ENCODE measurements at regions not wholly inside any gene's neighbourhood (a gene's known extent, or its start where the extent isn't known, plus 50 kb on each side); places are given as distances from the start of the nearest gene placed in this dataset.

DNA sequence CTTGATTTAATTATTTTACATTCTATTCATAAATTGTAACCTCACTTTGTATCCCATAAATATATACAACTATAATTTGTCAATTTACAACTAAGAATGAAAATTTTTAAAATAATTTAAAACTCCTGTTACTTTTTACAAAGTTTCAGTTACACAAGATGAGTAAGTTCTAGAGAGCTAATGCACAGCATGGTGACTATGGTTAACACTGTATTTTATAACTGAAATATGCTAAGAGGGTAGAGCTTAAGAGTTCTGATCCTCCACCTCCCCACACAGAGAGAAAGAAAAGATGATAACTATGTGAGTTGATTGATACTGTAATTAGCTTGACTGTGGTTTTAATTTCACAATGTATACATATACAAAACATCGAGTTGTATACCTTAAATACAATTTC lies 412.5 kb upstream of the DDI1 start:
- Histone ChIP-seq H4K20me1 (ENCODE audit: low read depth) (no peaks in the 10 kb centered on the region), H3K9ac (no peak overlapping the region), H3K4me3 (no peak overlapping the region), H3K9me3 (ENCODE audit: low read depth) (no peaks in the 10 kb centered on the region), H3K27me3 (no peaks in the 10 kb centered on the region), H3K27ac (no peak overlapping the region), H3K79me2 (ENCODE audit: low read depth) (no peaks in the 10 kb centered on the region), H3K36me3 (no peaks in the 10 kb centered on the region), H2AFZ (replicated peaks) (no peak overlapping the region), H3F3A (ENCODE audit: low read depth) (no peaks in the 10 kb centered on the region), H3K4me1 (no peaks in the 10 kb centered on the region), H3K4me2 (no peak overlapping the region)
- TF ChIP-seq EZH2phosphoT487 (IDR thresholded peaks at IDR 0.05) (no peak), CTCF (IDR thresholded peaks at IDR 0.05) (no peak), EZH2 (IDR thresholded peaks at IDR 0.05) (no peak)
- no peak for DNase-seq (ENCODE audit: low spot score)
- Mint-ChIP-seq H3K4me3 (no peak overlapping the region), H3K9me3 (no peaks in the 10 kb centered on the region), H3K4me1 (peaks cover 23% of the 10 kb centered on the region), H3K36me3 (no peaks in the 10 kb centered on the region), H3K27ac (no peak overlapping the region), H3K27me3 (ENCODE audit: insufficient read depth, low read depth) (peaks cover 3% of the 10 kb centered on the region)

DNA sequence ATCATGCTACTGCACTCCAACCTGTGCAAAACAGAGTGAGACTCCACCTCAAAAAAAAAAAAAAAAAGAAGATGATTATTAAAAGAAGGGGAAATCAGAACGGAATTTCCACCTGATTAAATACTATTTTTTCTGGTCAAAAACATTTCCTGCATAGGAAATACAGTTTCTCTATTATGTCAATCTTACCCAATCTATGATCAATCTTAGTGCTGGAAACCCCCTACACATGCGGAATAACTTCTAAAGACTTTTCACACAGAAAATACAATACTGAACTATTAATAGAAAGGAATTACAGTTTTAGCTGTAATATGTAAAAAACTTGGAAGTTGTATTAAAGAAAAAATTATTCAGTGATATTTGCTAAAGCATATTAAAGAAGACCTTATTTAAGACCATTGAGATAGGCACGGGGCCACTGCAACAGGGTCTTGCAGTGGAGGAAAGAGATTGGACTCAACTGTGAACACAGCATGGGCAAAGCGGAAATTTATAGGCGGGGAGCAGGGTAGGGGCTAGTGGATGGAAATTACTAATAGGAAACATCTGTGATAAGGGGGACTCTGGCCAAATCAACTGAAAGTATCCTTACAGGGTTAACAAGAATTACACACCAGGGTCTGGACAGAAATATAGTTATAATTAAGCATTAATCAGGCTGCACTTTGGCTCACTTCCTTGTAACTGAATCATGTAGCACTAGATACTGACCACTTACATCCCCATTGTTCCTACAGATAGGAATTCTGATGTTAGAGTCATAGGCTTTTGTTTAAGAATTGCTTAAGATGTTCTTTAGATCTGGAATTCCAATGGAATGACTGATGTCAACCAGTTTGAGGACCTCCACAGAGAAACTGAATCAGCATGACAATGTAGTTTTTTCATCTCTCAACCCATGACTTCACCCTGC lies 411.5 kb upstream of the DDI1 start:
- Histone ChIP-seq H2AFZ (replicated peaks) (no peak overlapping the region), H3K79me2 (ENCODE audit: low read depth) (no peaks in the 10 kb centered on the region), H3K27me3 (no peaks in the 10 kb centered on the region), H3K4me3 (no peak overlapping the region), H3K9me3 (ENCODE audit: low read depth) (no peaks in the 10 kb centered on the region), H3K4me1 (no peaks in the 10 kb centered on the region), H3K36me3 (no peaks in the 10 kb centered on the region), H3F3A (ENCODE audit: low read depth) (no peaks in the 10 kb centered on the region), H3K4me2 (no peak overlapping the region), H4K20me1 (ENCODE audit: low read depth) (no peaks in the 10 kb centered on the region), H3K27ac (no peak overlapping the region), H3K9ac (no peak overlapping the region)
- TF ChIP-seq EZH2 (IDR thresholded peaks at IDR 0.05) = no peak
- TF ChIP-seq EZH2phosphoT487 (IDR thresholded peaks at IDR 0.05) = no peak
- no peak for TF ChIP-seq CTCF (IDR thresholded peaks at IDR 0.05)
- Mint-ChIP-seq H3K27me3 (ENCODE audit: insufficient read depth, low read depth) (peaks cover 3% of the 10 kb centered on the region), H3K4me3 (no peak overlapping the region), H3K4me1 (peaks cover 13% of the 10 kb centered on the region), H3K27ac (no peak overlapping the region), H3K9me3 (no peaks in the 10 kb centered on the region), H3K36me3 (no peaks in the 10 kb centered on the region)
- no peak for DNase-seq (ENCODE audit: low spot score)

DNA sequence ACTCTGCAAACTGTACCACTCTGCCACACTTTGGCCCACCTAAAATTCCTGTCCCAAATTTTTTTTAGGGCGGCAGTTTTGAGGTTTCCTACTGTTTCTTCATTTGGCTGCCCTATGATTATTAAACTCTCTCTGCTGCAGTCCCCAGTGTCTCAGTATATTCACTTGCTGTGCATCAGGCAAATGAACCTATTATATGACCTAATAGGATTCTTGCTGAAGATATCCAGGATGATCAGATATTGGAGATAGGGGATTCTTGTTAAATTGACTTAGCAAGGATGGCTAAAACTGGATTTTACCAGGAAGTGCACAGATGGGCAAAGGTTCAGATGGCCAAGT lies 410.8 kb upstream of the DDI1 start:
- no peaks in the 10 kb centered on the region for H3F3A ChIP-seq (ENCODE audit: low read depth)
- TF ChIP-seq EZH2phosphoT487 (IDR thresholded peaks at IDR 0.05) (no peak), CTCF (IDR thresholded peaks at IDR 0.05) (no peak)
- no peaks in the 10 kb centered on the region for H3K9me3 ChIP-seq (ENCODE audit: low read depth)
- H3K9me3 Mint-ChIP-seq = no peaks in the 10 kb centered on the region
- peaks cover 7% of the 10 kb centered on the region for H3K4me1 Mint-ChIP-seq
- H3K27ac ChIP-seq = no peak overlapping the region
- H4K20me1 ChIP-seq (ENCODE audit: low read depth) = no peaks in the 10 kb centered on the region
- H3K27ac Mint-ChIP-seq = no peak overlapping the region
- peaks cover 3% of the 10 kb centered on the region for H3K27me3 Mint-ChIP-seq (ENCODE audit: insufficient read depth, low read depth)
- H3K36me3 Mint-ChIP-seq = no peaks in the 10 kb centered on the region
- H3K79me2 ChIP-seq (ENCODE audit: low read depth) = no peaks in the 10 kb centered on the region
- H3K9ac ChIP-seq = no peak overlapping the region
- H3K4me2 ChIP-seq = no peak overlapping the region
- H3K36me3 ChIP-seq = no peaks in the 10 kb centered on the region
- no peaks in the 10 kb centered on the region for H3K4me1 ChIP-seq
- no peak overlapping the region for H2AFZ ChIP-seq (replicated peaks)
- no peaks in the 10 kb centered on the region for H3K27me3 ChIP-seq
- H3K4me3 Mint-ChIP-seq = no peak overlapping the region
- H3K4me3 ChIP-seq = no peak overlapping the region
- DNase-seq (ENCODE audit: low spot score) = no peak
